NCI-H82 treated with DMSO at 0.1 percent for 48 hours (cell line): ENCODE measurements at regions not wholly inside any gene's neighbourhood (a gene's known extent, or its start where the extent isn't known, plus 50 kb on each side); places are given as distances from the start of the nearest gene placed in this dataset.

Experiments
- DNase-seq: peaks from one replicate; lab custom pipeline; 2025; ENCODE audit not compliant: unreplicated experiment; lab: John Stamatoyannopoulos, UW

DNA sequence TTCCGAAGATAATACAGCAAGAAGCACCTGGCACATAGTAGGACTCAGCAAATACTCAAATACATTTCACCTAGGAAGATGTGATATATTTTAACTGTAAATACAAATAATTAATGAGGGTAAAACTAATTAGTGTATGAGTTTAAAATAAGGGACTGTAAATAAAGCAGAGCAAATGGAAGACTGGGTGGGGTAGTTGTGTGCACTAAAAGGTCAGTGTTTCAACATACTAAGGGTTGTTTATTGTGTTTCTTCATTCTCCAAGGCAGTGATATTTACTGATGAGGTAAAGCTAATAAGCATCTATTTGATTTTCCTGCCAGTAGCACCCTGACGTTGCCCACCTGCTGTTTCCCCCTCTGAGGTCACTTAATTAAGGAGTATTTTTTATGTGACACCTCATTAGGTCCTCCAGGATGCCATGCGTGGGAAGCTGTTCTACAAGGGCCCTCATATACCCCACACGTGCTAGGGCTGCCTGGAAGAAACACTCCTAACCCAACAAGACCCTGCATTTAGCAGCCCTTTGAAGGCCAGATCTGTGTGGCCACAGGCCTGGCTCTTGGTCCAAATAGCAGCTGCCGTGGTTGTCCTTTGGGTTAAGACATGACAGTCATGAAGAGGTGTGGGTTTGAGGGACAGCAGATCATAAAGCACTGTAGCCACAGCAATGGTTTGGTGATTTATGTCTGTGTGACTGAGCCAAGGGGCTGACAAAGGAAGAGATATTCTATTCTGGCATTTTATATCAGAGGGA is 97.5 kb upstream of the RPS23 start:
- no peak for DNase-seq

GRCh38 chr5:82374637-82375036 is 96.5 kb upstream of the RPS23 start:
- no peak for DNase-seq

- no peak for DNase-seq
Measured at GRCh38 chr5:82367930-82368329, 89.8 kb upstream of the RPS23 start.

GRCh38 chr5:82365744-82366228 is 87.6 kb upstream of the RPS23 start:
- DNase-seq: no peak

DNA sequence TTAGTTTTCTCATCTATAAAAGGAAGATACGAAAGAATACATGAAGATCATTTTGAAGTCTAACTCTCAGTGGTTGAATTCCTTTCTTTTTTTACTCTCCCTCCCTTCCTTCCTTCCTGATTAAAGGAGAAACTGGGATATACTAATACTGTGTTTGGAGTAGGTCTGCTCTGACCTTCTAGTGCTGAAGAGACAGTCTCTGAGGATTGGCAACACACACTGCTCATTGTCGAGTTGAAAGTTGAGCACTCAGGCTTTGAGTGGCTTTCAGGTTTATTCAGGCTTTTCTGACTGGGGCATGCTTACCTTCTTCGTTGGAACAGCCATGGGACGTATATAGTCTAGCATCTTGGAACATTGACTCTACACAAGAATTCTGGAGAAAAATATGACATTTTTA is 86.9 kb upstream of the RPS23 start:
- DNase-seq: no peak

- no peak for DNase-seq
Measured at GRCh38 chr5:82364497-82364896, 86.3 kb upstream of the RPS23 start.

GRCh38 chr5:82363524-82363923 is 85.4 kb upstream of the RPS23 start:
- DNase-seq: no peak

DNA sequence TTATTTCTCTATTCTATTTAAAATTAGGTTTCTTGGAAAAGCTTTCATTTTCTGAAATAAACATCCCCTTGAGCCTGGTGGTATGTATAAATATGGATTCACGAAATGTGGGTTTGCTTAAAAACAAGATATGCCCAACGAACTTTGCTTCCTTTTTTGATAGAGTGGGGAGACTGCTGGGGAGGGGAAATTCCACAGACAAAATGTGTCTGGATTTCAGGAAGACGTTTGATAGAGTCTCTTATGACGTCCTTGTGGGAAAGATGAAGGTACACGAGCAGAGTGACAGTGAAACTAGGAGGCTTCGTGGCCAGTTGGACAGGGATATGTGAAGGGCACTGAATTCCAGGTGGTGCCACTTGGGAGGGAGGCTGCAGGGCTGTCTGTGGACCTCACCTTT is 84.5 kb upstream of the RPS23 start:
- no peak for DNase-seq

GRCh38 chr5:82360022-82360421 is 81.9 kb upstream of the RPS23 start:
- no peak for DNase-seq

- no peak for DNase-seq
Measured at GRCh38 chr5:82359272-82359671, 81.1 kb upstream of the RPS23 start.

DNA sequence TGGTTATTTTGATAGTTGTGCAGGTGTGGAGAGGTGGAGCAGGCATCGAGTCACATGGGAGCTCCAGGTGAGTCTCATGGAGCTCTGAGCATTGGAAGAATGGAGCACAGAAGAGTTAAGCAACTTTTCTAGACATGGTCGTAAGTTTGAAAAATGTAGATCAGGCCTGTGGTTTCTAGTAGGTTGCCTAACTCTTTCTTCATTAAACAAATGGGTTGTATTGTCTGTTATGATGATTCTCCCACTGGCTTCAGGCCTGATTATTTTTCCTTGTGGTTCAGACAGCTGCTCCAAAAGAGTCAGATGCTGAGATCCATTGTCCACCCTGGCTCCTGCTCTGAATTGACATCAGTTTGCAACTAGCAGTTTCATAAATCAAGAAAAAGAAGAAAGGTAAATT is 80.3 kb upstream of the RPS23 start:
- DNase-seq: no peak

DNA sequence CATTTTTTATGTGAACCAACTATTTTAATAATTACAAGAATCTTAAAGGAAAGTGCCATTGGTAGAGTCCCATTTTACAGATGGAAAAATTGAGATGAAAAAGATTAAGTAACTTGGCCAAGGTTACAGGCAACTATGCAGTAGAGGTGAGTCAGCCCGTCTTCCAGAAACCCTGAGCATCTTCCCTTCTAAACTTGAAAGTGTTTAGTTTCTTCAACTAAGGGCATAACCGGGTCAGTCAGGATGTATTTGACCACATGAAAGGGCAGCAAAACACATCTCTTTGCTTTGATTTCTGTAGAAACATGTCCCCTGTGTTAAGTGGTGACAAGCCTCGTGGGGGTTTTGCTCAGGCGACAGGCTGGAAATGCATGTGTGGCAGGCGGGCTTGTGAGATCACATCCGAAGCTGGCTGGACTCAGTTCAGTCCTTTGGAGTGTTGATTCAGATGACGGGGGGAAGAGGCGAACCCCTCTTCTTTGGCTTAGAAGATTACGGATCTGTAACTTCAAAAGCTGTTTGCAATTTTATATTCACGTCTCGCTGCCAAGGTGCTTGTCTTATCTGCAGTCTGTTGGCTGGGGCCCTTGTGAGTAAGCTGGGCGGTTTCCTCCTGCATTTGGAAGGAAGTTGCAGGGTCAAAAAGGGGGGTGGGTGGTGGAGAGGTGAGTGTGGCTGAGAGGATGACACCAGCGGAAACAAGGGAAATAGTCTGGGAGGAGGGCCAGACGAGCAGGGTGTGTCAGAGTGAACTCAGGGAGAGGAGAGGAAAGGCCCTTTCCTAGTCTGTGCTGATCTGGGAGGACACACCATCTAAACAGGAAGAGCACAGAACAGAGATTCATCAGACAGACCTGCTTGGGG is 78.9 kb upstream of the RPS23 start:
- no peak for DNase-seq

DNA sequence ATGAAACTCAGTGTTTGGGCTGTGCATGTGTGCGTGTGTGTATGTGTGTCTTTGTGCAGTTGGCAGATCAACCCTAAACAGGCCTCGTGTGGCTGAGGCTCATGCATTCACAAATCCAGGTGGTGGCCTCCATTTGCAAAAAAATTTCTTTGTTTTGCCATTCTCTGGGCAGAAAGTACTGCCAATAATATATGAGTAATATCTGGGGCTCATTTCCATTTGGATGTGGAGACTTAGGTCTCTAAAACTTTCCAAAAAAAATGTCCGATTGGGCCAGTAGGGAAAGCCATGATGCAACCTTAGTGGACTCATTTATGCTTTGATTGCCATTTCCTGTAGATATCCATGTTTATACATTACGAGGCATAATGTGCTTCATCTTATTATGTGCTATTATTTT is 77.9 kb upstream of the RPS23 start:
- no peak for DNase-seq

- DNase-seq: no peak
Measured at GRCh38 chr5:82355496-82355895, 77.3 kb upstream of the RPS23 start.

DNA sequence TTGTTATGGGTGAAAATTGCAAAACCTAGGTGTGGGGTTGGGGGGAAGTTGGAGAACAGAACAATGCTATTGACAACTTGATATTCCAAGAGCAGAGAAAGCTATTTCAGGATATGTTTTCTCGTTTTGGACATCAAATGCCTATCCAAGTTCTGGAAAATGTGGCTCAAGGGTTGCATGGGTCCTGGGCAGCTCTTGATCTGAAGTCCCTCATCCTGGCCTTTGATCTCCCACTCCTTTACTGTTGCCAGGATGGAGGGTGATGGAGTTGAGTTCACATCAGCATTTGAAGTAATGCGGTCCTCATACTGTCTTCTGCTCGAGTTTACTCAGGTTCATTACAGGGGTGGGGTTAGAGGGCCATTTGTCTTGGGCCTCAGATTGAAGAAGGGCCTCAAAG is 76.9 kb upstream of the RPS23 start:
- DNase-seq: no peak

GRCh38 chr5:82354543-82354942 is 76.4 kb upstream of the RPS23 start:
- no peak for DNase-seq

- no peak for DNase-seq
Measured at GRCh38 chr5:82353522-82353921, 75.4 kb upstream of the RPS23 start.

DNA sequence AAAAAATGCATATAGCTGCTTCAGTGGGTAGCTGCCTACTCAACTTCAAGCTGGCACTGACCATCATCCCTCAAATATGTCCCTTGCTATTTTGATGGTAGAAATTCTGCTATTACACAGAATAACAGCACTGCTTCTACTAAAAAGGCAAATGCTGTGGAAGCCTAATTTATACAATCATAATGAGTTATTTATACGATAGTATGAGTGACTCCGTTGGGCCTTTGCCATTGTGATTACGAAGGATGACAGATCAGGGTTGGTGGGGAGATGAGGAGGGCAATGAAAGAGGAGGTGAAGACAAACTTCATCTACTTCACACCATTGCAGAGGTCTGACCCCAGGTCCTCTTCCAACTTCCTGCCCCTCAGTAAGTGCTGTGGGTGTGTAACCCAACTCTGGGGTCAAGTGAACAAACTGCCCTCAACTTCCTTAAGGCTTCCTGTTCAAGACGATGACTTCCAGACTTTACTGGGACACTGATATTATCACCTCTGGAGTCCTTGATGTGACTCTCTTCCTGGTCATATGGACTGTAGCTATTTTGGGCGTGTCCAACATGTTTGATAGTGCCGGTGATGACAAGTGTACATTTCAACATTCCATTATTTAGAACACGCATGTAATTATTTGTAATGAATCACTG is 74.1 kb upstream of the RPS23 start:
- DNase-seq: no peak

DNA sequence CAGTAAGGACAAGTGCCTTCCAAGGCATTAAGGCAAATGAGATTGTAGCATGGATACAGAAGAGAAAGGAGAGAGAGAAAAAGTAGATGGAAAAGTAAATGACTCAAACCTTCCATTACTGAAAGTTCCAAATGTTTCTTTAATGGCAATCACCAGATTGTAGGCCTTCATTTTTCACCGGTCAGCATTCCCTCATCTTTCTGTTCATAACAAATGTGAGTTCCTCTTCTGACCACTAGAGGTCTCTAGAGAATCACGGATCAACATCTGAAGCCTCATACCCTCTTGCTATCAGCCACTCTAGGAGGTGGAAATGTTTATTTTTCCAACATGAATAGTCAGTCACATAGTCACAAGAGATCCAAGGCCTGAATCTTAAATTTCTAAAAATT is 73.6 kb upstream of the RPS23 start:
- DNase-seq: no peak

DNA sequence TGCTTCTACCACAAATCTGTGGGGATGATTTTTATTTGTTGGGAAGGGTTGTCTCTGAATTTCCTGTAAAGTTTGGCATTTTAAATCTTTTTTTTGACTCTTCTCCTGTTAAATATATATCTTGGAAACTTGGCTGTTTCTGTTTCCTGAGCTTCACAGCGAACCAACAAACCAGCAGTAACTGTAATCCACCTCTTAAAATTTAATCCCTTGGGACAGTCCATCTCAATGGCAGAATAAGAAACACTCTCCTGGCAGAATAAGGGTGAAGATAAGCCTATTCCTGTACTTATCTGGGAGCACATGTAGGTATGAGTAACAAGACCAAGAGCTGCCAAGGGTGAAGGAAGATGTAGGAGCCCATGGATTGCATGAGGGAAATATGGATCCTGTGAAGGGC is 73.1 kb upstream of the RPS23 start:
- DNase-seq: no peak

DNA sequence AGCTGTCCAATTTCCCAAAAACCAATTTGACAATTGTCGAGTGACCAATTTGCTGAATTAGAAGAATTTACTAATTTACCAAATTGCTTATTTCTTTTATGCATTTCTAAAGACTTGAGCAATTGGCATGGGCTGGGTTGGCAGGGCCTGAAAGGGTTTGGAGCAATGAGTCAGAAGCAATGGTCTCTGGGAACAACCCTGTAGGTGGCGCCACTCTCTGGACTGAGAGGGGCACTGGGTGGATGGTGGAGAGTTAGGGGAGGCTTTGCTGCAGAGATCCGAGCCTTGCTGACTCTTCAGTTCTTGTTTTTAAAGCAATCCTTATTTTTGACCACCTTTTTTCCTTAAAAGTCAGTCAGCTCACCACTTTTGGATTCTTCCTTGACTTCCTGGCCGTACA is 71.5 kb upstream of the RPS23 start:
- DNase-seq: no peak
